HEK293 (cell line): ENCODE measurements at regions not wholly inside any gene's neighbourhood (a gene's known extent, or its start where the extent isn't known, plus 50 kb on each side); places are given as distances from the start of the nearest gene placed in this dataset.

Experiments used
- GLIS2 ChIP-seq: fragments of 450-650 bp; formaldehyde crosslinking; IDR thresholded peaks from 2 replicates; pipeline ENCODE4 v1.5.1; 2016; ENCODE audit warnings: missing biosample characterization, missing genetic modification characterization
- SALL2 ChIP-seq: fragments of 450-650 bp; formaldehyde crosslinking; IDR thresholded peaks from 2 replicates; pipeline ENCODE4 v1.5.0; 2017; ENCODE audit warnings: missing biosample characterization, mild to moderate bottlenecking, missing genetic modification characterization, borderline replicate concordance
- ZFP69B ChIP-seq: fragments of 450-650 bp; formaldehyde crosslinking; IDR thresholded peaks from 2 replicates; pipeline ENCODE4 v1.5.1; 2016; ENCODE audit warnings: missing biosample characterization, missing genetic modification characterization
- ZNF202 ChIP-seq: fragments of 450-650 bp; formaldehyde crosslinking; IDR thresholded peaks from 2 replicates; pipeline ENCODE4 v1.5.1; 2016; ENCODE audit warnings: missing biosample characterization, missing genetic modification characterization, borderline replicate concordance
- ZNF404 ChIP-seq: fragments of 450-650 bp; formaldehyde crosslinking; IDR thresholded peaks from 2 replicates; pipeline ENCODE4 v1.5.1; 2017; ENCODE audit warnings: missing biosample characterization, missing genetic modification characterization
- ZNF747 ChIP-seq: fragments of 450-650 bp; formaldehyde crosslinking; IDR thresholded peaks from 2 replicates; pipeline ENCODE4 v1.5.1; 2016; ENCODE audit warnings: missing biosample characterization, missing genetic modification characterization
- ZNF785 ChIP-seq: fragments of 450-650 bp; formaldehyde crosslinking; IDR thresholded peaks from 2 replicates; pipeline ENCODE4 v1.5.1; 2016; ENCODE audit warnings: missing biosample characterization, missing genetic modification characterization
- TF ChIP-seq, protein P1 (sequence below): fragments of 450-650 bp; formaldehyde crosslinking; IDR thresholded peaks from 2 replicates; pipeline ENCODE4 v1.5.1; 2016; ENCODE audit warnings: missing biosample characterization, missing genetic modification characterization
- TF ChIP-seq, protein P2 (sequence below): fragments of 450-650 bp; formaldehyde crosslinking; IDR thresholded peaks from 2 replicates; pipeline ENCODE4 v1.5.1; 2016; ENCODE audit warnings: missing biosample characterization, missing genetic modification characterization
- TF ChIP-seq, protein P3 (sequence below): fragments of 450-650 bp; formaldehyde crosslinking; IDR thresholded peaks from 2 replicates; pipeline ENCODE4 v1.5.1; 2016; ENCODE audit warnings: missing biosample characterization, missing genetic modification characterization
- TF ChIP-seq, protein P4 (sequence below): fragments of 450-650 bp; IDR thresholded peaks from 2 replicates; pipeline ENCODE4 v1.5.1; 2018; ENCODE audit warnings: missing biosample characterization, missing genetic modification characterization

DNA sequence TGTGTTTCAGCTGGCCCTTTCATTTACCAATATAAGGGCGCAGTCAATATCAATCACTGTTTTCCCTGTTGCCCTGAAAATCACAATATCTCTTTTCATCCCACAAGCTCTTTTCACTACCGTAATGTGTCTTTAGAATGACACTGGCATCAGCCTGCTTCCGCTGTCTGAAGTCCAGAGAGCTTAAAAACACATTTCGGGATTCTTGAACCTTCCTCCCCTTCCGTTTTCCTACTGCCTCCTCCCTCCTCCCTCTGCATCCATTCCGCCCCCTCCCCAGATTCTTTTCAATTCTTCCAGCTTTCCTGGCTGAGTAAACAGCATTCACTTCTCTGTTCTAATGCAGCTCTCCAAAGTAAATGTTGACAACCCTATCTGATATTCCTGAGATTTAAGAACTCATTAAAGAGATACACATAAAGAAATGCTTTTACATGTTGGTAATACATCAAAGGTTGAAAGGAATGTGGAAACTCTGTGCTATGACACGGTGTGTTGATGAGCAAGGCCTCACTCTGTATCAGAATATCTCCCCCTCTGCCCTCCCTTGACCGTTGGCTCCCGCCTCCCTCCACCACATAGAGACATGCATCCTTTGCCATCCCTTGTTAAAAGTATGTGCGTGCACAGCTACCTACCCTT is 83.5 kb upstream of the SPRY1 start:
- no peak for TF ChIP-seq ZNF747 (tag by site-specific recombination)
- TF ChIP-seq, protein P1, sequence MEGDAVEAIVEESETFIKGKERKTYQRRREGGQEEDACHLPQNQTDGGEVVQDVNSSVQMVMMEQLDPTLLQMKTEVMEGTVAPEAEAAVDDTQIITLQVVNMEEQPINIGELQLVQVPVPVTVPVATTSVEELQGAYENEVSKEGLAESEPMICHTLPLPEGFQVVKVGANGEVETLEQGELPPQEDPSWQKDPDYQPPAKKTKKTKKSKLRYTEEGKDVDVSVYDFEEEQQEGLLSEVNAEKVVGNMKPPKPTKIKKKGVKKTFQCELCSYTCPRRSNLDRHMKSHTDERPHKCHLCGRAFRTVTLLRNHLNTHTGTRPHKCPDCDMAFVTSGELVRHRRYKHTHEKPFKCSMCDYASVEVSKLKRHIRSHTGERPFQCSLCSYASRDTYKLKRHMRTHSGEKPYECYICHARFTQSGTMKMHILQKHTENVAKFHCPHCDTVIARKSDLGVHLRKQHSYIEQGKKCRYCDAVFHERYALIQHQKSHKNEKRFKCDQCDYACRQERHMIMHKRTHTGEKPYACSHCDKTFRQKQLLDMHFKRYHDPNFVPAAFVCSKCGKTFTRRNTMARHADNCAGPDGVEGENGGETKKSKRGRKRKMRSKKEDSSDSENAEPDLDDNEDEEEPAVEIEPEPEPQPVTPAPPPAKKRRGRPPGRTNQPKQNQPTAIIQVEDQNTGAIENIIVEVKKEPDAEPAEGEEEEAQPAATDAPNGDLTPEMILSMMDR (tag by site-specific recombination), result no peak
- TF ChIP-seq ZNF404 (tag by site-specific recombination), result no peak
- TF ChIP-seq ZNF202 (tag by site-specific recombination), result no peak
- TF ChIP-seq, protein P2, sequence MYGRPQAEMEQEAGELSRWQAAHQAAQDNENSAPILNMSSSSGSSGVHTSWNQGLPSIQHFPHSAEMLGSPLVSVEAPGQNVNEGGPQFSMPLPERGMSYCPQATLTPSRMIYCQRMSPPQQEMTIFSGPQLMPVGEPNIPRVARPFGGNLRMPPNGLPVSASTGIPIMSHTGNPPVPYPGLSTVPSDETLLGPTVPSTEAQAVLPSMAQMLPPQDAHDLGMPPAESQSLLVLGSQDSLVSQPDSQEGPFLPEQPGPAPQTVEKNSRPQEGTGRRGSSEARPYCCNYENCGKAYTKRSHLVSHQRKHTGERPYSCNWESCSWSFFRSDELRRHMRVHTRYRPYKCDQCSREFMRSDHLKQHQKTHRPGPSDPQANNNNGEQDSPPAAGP (tag by site-specific recombination), result no peak
- no peak for TF ChIP-seq SALL2 (tag by site-specific recombination)
- TF ChIP-seq GLIS2 (tag by site-specific recombination), result no peak
- TF ChIP-seq ZNF785, result no peak
- TF ChIP-seq, protein P3, sequence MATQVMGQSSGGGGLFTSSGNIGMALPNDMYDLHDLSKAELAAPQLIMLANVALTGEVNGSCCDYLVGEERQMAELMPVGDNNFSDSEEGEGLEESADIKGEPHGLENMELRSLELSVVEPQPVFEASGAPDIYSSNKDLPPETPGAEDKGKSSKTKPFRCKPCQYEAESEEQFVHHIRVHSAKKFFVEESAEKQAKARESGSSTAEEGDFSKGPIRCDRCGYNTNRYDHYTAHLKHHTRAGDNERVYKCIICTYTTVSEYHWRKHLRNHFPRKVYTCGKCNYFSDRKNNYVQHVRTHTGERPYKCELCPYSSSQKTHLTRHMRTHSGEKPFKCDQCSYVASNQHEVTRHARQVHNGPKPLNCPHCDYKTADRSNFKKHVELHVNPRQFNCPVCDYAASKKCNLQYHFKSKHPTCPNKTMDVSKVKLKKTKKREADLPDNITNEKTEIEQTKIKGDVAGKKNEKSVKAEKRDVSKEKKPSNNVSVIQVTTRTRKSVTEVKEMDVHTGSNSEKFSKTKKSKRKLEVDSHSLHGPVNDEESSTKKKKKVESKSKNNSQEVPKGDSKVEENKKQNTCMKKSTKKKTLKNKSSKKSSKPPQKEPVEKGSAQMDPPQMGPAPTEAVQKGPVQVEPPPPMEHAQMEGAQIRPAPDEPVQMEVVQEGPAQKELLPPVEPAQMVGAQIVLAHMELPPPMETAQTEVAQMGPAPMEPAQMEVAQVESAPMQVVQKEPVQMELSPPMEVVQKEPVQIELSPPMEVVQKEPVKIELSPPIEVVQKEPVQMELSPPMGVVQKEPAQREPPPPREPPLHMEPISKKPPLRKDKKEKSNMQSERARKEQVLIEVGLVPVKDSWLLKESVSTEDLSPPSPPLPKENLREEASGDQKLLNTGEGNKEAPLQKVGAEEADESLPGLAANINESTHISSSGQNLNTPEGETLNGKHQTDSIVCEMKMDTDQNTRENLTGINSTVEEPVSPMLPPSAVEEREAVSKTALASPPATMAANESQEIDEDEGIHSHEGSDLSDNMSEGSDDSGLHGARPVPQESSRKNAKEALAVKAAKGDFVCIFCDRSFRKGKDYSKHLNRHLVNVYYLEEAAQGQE (tag by site-specific recombination), result no peak
- TF ChIP-seq ZFP69B, result no peak
- TF ChIP-seq, protein P4, sequence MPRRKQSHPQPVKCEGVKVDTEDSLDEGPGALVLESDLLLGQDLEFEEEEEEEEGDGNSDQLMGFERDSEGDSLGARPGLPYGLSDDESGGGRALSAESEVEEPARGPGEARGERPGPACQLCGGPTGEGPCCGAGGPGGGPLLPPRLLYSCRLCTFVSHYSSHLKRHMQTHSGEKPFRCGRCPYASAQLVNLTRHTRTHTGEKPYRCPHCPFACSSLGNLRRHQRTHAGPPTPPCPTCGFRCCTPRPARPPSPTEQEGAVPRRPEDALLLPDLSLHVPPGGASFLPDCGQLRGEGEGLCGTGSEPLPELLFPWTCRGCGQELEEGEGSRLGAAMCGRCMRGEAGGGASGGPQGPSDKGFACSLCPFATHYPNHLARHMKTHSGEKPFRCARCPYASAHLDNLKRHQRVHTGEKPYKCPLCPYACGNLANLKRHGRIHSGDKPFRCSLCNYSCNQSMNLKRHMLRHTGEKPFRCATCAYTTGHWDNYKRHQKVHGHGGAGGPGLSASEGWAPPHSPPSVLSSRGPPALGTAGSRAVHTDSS (tag by site-specific recombination), result no peak
